ENCODE measurements at regions not wholly inside any gene's neighbourhood (a gene's known extent, or its start where the extent isn't known, plus 50 kb on each side); places are given as distances from the start of the nearest gene placed in this dataset.

GRCh38 chr13:103406967-103407366 lies 340.8 kb upstream of the SLC10A2 start:
- ChIA-PET CTCF (no interaction called here), POLR2A (no interaction called here)
- TF ChIP-seq CTCF (IDR thresholded peaks at IDR 0.05; ENCODE audit: insufficient read depth, low read depth, low read length): no peak
- Histone ChIP-seq H3K36me3 (ENCODE audit: control insufficient read depth, insufficient read depth, low read length) (no peaks in the 10 kb centered on the region), H3K4me3 (ENCODE audit: low read depth, low read length) (no peak overlapping the region), H3K27me3 (ENCODE audit: control insufficient read depth, insufficient read depth, low read length) (no peaks in the 10 kb centered on the region)
- DNase-seq (ENCODE audit: low read depth): no peak

GRCh38 chr13:103405297-103405696 lies 339.1 kb upstream of the SLC10A2 start:
- no peaks in the 10 kb centered on the region for H3K36me3 ChIP-seq (ENCODE audit: control insufficient read depth, insufficient read depth, low read length)
- no peak for DNase-seq (ENCODE audit: low read depth)
- H3K27me3 ChIP-seq (ENCODE audit: control insufficient read depth, insufficient read depth, low read length): no peaks in the 10 kb centered on the region
- H3K4me3 ChIP-seq (ENCODE audit: low read depth, low read length): no peak overlapping the region
- CTCF ChIA-PET: no interaction called here
- TF ChIP-seq CTCF (IDR thresholded peaks at IDR 0.05; ENCODE audit: insufficient read depth, low read depth, low read length): no peak
- POLR2A ChIA-PET: no interaction called here

- CTCF ChIA-PET: no interaction called here
Observed at GRCh38 chr13:103403814-103404213, 337.6 kb upstream of the SLC10A2 start.

GRCh38 chr13:103403148-103403740 lies 337.0 kb upstream of the SLC10A2 start:
- Histone ChIP-seq H3K27me3 (ENCODE audit: control insufficient read depth, insufficient read depth, low read length) (no peaks in the 10 kb centered on the region), H3K4me3 (ENCODE audit: low read depth, low read length) (no peak overlapping the region), H3K36me3 (ENCODE audit: control insufficient read depth, insufficient read depth, low read length) (no peaks in the 10 kb centered on the region)
- ChIA-PET POLR2A (no interaction called here), CTCF (no interaction called here)
- no peak for DNase-seq (ENCODE audit: low read depth)
- no peak for TF ChIP-seq CTCF (IDR thresholded peaks at IDR 0.05; ENCODE audit: insufficient read depth, low read depth, low read length)

More at GRCh38 chr13:103403814-103404213, 337.6 kb upstream of the SLC10A2 start:
- POLR2A ChIA-PET: no interaction called here
- Histone ChIP-seq H3K36me3 (ENCODE audit: control insufficient read depth, insufficient read depth, low read length) (no peaks in the 10 kb centered on the region), H3K4me3 (ENCODE audit: low read depth, low read length) (no peak overlapping the region), H3K27me3 (ENCODE audit: control insufficient read depth, insufficient read depth, low read length) (no peaks in the 10 kb centered on the region)
- no peak for DNase-seq (ENCODE audit: low read depth)
- TF ChIP-seq CTCF (IDR thresholded peaks at IDR 0.05; ENCODE audit: insufficient read depth, low read depth, low read length): no peak

- Histone ChIP-seq H3K27me3 (ENCODE audit: control insufficient read depth, insufficient read depth, low read length) (no peaks in the 10 kb centered on the region), H3K36me3 (ENCODE audit: control insufficient read depth, insufficient read depth, low read length) (no peaks in the 10 kb centered on the region), H3K4me3 (ENCODE audit: low read depth, low read length) (no peak overlapping the region)
- POLR2A ChIA-PET: no interaction called here
- CTCF ChIA-PET: no interaction called here
- no peak for DNase-seq (ENCODE audit: low read depth)
- TF ChIP-seq CTCF (IDR thresholded peaks at IDR 0.05; ENCODE audit: insufficient read depth, low read depth, low read length): no peak
Observed at GRCh38 chr13:103395139-103395538, 328.9 kb upstream of the SLC10A2 start.

All from BJ (cell line).